ENCODE measurements at regions not wholly inside any gene's neighbourhood (a gene's known extent, or its start where the extent isn't known, plus 50 kb on each side); places are given as distances from the start of the nearest gene placed in this dataset.

- Histone ChIP-seq H3K4me1 (no peaks in the 10 kb centered on the region), H3K9me3 (no peaks in the 10 kb centered on the region), H3K4me3 (no peak overlapping the region), H3K27ac (no peak overlapping the region), H3K4me2 (no peak overlapping the region)
- FAIRE-seq (no peak), ATAC-seq (no peak), DNase-seq (ENCODE audit: low read depth in 1 of 2, low spot score in 1 of 2) (no peak)
- WGBS (ENCODE audit: missing lambda C conversion rate): 48% methylated on average over 1 of the region's 1 CpG
- ChIA-PET POLR2A (no interaction called here), CTCF (interaction anchor here (0.7 kb wide), 1 partner anchor 709 kb away, joined by 4 read pairs; no protein-coding TSS in a partner anchor)
- TF ChIP-seq ZFP36 (IDR thresholded peaks at IDR 0.05; ENCODE audit: borderline replicate concordance, partially characterized antibody) (no peak), JUNB (IDR thresholded peaks at IDR 0.05) (no peak), ZC3H11A (IDR thresholded peaks at IDR 0.05) (no peak), CHD4 (IDR thresholded peaks at IDR 0.05; ENCODE audit: borderline replicate concordance) (no peak), FOSB (CRISPR knock-in tag; IDR thresholded peaks at IDR 0.05) (no peak), CHD2 (IDR thresholded peaks at IDR 0.05; ENCODE audit: low read length, partially characterized antibody) (no peak), TP53 (CRISPR knock-in tag; IDR thresholded peaks at IDR 0.05) (no peak), HOXB13 (CRISPR knock-in tag; IDR thresholded peaks at IDR 0.05; ENCODE audit: low read depth) (no peak), RAD21 (conservative IDR thresholded peaks at IDR 0.05 in 1 of 2, IDR thresholded peaks at IDR 0.05 in 1 of 2) (no peak), CBX8 (IDR thresholded peaks at IDR 0.05) (no peak), RFX5 (IDR thresholded peaks at IDR 0.05) (no peak), POLR2AphosphoS2 (conservative IDR thresholded peaks at IDR 0.05; ENCODE audit: low read length) (no peak), E2F6 (IDR thresholded peaks at IDR 0.05; ENCODE audit: borderline replicate concordance, low read depth) (no peak), ELK1 (IDR thresholded peaks at IDR 0.05; ENCODE audit: low read depth, low read length) (no peak)
These were observed 216.7 kb upstream of the C11orf87 start for GRCh38 chr11:109205312-109205711.

GRCh38 chr11:109208121-109208520 lies 213.9 kb upstream of the C11orf87 start:
- FAIRE-seq: no peak
- Histone ChIP-seq H3K4me2 (no peak overlapping the region), H3K4me3 (no peak overlapping the region), H3K9me3 (no peaks in the 10 kb centered on the region), H3K4me1 (no peaks in the 10 kb centered on the region), H3K27ac (no peak overlapping the region)
- ATAC-seq: no peak
- ChIA-PET POLR2A (no interaction called here), CTCF (no interaction called here)
- WGBS (ENCODE audit: missing lambda C conversion rate): 3% methylated on average over 2 of the region's 2 CpGs
- no peak for DNase-seq (ENCODE audit: low read depth in 1 of 2, low spot score in 1 of 2)
- TF ChIP-seq MAFK (IDR thresholded peaks at IDR 0.05; ENCODE audit: partially characterized antibody): no peak
- TF ChIP-seq PHF8 (IDR thresholded peaks at IDR 0.05; ENCODE audit: borderline replicate concordance, low read depth): no peak
- TF ChIP-seq ELK1 (IDR thresholded peaks at IDR 0.05; ENCODE audit: low read depth, low read length): no peak
- no peak for TF ChIP-seq MAX (IDR thresholded peaks at IDR 0.05)
- no peak for TF ChIP-seq CHD4 (IDR thresholded peaks at IDR 0.05; ENCODE audit: borderline replicate concordance)
- no peak for TF ChIP-seq BCL3 (IDR thresholded peaks at IDR 0.05)
- TF ChIP-seq ZNF302 (CRISPR knock-in tag; IDR thresholded peaks at IDR 0.05): no peak
- no peak for TF ChIP-seq POLR2A (IDR thresholded peaks at IDR 0.05; ENCODE audit: low read length)
- no peak for TF ChIP-seq E2F6 (IDR thresholded peaks at IDR 0.05; ENCODE audit: borderline replicate concordance, low read depth)
- no peak for TF ChIP-seq KDM1A (IDR thresholded peaks at IDR 0.05; ENCODE audit: low read depth)
- no peak for TF ChIP-seq EHF (CRISPR knock-in tag; IDR thresholded peaks at IDR 0.05)
